ENCODE measurements at regions not wholly inside any gene's neighbourhood (a gene's known extent, or its start where the extent isn't known, plus 50 kb on each side); places are given as distances from the start of the nearest gene placed in this dataset.
"Not testable (repeated sequence)": the region's sequence is repeated elsewhere in the genome, so short reads cannot be mapped to it uniquely, and the experiment has no call there.

- not testable (repeated sequence) for TF ChIP-seq POLR2A, CTCF, EP300 (IDR thresholded peaks at IDR 0.05)
Observed at GRCh38 chr16:33976521-33976920, 517.1 kb downstream of the TP53TG3F start.
